ENCODE measurements at regions not wholly inside any gene's neighbourhood (a gene's known extent, or its start where the extent isn't known, plus 50 kb on each side); places are given as distances from the start of the nearest gene placed in this dataset.

GRCh38 chr2:211103989-211104388, 547.6 kb downstream of the CPS1 start:
- TF ChIP-seq CTCF (conservative IDR thresholded peaks at IDR 0.05; ENCODE audit: low read depth in 2 of 2), result no peak
- no peak for TF ChIP-seq EZH2phosphoT487 (IDR thresholded peaks at IDR 0.05; ENCODE audit: unreplicated experiment)
- TF ChIP-seq POLR2AphosphoS5 (IDR thresholded peaks at IDR 0.05; ENCODE audit: low read depth), result no peak
- TF ChIP-seq ZNF331 (CRISPR knock-in tag; IDR thresholded peaks at IDR 0.05; ENCODE audit: low read depth), result no peak
- no peak for TF ChIP-seq REST (IDR thresholded peaks at IDR 0.05; ENCODE audit: unreplicated experiment)
- no peak for TF ChIP-seq EZH2 (IDR thresholded peaks at IDR 0.05; ENCODE audit: low read depth, unreplicated experiment)

Data from GM23338 (cell line).